ENCODE measurements at regions not wholly inside any gene's neighbourhood (a gene's known extent, or its start where the extent isn't known, plus 50 kb on each side); places are given as distances from the start of the nearest gene placed in this dataset.

- TF ChIP-seq CTCF (conservative IDR thresholded peaks at IDR 0.05; ENCODE audit: low read depth in 2 of 2) (no peak), EZH2 (IDR thresholded peaks at IDR 0.05; ENCODE audit: low read depth, unreplicated experiment) (no peak), POLR2AphosphoS5 (IDR thresholded peaks at IDR 0.05; ENCODE audit: low read depth) (no peak), STAT1 (IDR thresholded peaks at IDR 0.05; ENCODE audit: unreplicated experiment) (no peak), JUNB (IDR thresholded peaks at IDR 0.05; ENCODE audit: unreplicated experiment) (no peak), ETS1 (IDR thresholded peaks at IDR 0.05) (no peak), ZNF114 (CRISPR knock-in tag; IDR thresholded peaks at IDR 0.05) (no peak), EZH2phosphoT487 (IDR thresholded peaks at IDR 0.05; ENCODE audit: unreplicated experiment) (no peak)
- TF ChIP-seq, protein P1, sequence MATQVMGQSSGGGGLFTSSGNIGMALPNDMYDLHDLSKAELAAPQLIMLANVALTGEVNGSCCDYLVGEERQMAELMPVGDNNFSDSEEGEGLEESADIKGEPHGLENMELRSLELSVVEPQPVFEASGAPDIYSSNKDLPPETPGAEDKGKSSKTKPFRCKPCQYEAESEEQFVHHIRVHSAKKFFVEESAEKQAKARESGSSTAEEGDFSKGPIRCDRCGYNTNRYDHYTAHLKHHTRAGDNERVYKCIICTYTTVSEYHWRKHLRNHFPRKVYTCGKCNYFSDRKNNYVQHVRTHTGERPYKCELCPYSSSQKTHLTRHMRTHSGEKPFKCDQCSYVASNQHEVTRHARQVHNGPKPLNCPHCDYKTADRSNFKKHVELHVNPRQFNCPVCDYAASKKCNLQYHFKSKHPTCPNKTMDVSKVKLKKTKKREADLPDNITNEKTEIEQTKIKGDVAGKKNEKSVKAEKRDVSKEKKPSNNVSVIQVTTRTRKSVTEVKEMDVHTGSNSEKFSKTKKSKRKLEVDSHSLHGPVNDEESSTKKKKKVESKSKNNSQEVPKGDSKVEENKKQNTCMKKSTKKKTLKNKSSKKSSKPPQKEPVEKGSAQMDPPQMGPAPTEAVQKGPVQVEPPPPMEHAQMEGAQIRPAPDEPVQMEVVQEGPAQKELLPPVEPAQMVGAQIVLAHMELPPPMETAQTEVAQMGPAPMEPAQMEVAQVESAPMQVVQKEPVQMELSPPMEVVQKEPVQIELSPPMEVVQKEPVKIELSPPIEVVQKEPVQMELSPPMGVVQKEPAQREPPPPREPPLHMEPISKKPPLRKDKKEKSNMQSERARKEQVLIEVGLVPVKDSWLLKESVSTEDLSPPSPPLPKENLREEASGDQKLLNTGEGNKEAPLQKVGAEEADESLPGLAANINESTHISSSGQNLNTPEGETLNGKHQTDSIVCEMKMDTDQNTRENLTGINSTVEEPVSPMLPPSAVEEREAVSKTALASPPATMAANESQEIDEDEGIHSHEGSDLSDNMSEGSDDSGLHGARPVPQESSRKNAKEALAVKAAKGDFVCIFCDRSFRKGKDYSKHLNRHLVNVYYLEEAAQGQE (IDR thresholded peaks at IDR 0.05; ENCODE audit: unreplicated experiment), result no peak
Observed at GRCh38 chr3:33931512-33931911, 133.1 kb downstream of the PDCD6IP start.

Measured in GM23338 (cell line).